HEK293 (cell line): ENCODE measurements at regions not wholly inside any gene's neighbourhood (a gene's known extent, or its start where the extent isn't known, plus 50 kb on each side); places are given as distances from the start of the nearest gene placed in this dataset.

Experiments used
- CTCF ChIA-PET: fragments of 350-600 bp; formaldehyde crosslinking; extraction: SDS; loops from one replicate; lab custom pipeline; 2021; ENCODE audit warnings: antibody characterized with exemption; lab: Yijun Ruan, JAX
- POLR2A ChIA-PET: fragments of 300-600 bp; formaldehyde crosslinking; extraction: SDS; loops from one replicate; lab custom pipeline; 2020; ENCODE audit warnings: antibody characterized with exemption, inconsistent platforms; lab: Yijun Ruan, JAX
- H3K27ac ChIP-seq: fragments of 200-500 bp; sonication (Bioruptor generic); 2 replicates; pipeline ENCODE4 v1.5.1; 2014; ENCODE audit warnings: low read depth, low read length, control low read depth, inconsistent platforms; ENCODE audit errors: extremely low read depth
- H3K36me3 ChIP-seq, 2 experiments: fragments of 200-500 bp in 1 of 2; sonication (Bioruptor generic) in 1 of 2; 1 replicate in 1 of 2; 2 replicates in 1 of 2; pipeline ENCODE4 v1.5.1; 2014 to 2017; ENCODE audit warnings: inconsistent platforms in 2 of 2, low read length in 2 of 2; ENCODE audit not compliant: control insufficient read depth in 2 of 2, insufficient read depth in 1 of 2
- H3K4me1 ChIP-seq: fragments of 200-500 bp; sonication (Bioruptor generic); 2 replicates; pipeline ENCODE4 v1.5.1; 2014; ENCODE audit warnings: mild to moderate bottlenecking, low read length, inconsistent platforms; ENCODE audit not compliant: control insufficient read depth, insufficient read depth
- H3K4me3 ChIP-seq: 2 replicates; pipeline ENCODE4 v1.5.1; 2011; ENCODE audit warnings: low read depth, mild to moderate bottlenecking, control low read depth, low read length, moderate library complexity
- H3K9me3 ChIP-seq: fragments of 200-500 bp; sonication (Bioruptor generic); 2 replicates; pipeline ENCODE4 v1.5.1; 2014; ENCODE audit warnings: low read depth, low read length, inconsistent platforms; ENCODE audit not compliant: control insufficient read depth, insufficient read depth
- HOXC10 ChIP-seq: sonication (generic); formaldehyde crosslinking; IDR thresholded peaks from 2 replicates; pipeline ENCODE4 v1.8.1; 2023; ENCODE audit warnings: mild to moderate bottlenecking, missing genetic modification reagents
- KLF10 ChIP-seq: fragments of 450-650 bp; IDR thresholded peaks from 2 replicates; pipeline ENCODE4 v1.5.1; 2018; ENCODE audit warnings: missing biosample characterization, mild to moderate bottlenecking, missing genetic modification characterization
- MZF1 ChIP-seq: fragments of 450-650 bp; formaldehyde crosslinking; IDR thresholded peaks from 2 replicates; pipeline ENCODE4 v1.5.1; 2017; ENCODE audit warnings: missing biosample characterization, missing genetic modification characterization, borderline replicate concordance
- RBAK ChIP-seq: fragments of 450-650 bp; formaldehyde crosslinking; IDR thresholded peaks from 2 replicates; pipeline ENCODE4 v1.5.1; 2016; ENCODE audit warnings: missing biosample characterization, missing genetic modification characterization
- SETDB1 ChIP-seq: IDR thresholded peaks from one replicate; pipeline ENCODE4 v1.6.1; 2017; ENCODE audit warnings: mild to moderate bottlenecking, low read length, moderate library complexity, mixed read lengths; ENCODE audit not compliant: insufficient read length
- SP3 ChIP-seq: fragments of 450-650 bp; formaldehyde crosslinking; IDR thresholded peaks from 2 replicates; pipeline ENCODE4 v1.5.1; 2016; ENCODE audit warnings: missing biosample characterization, missing genetic modification characterization
- YY1 ChIP-seq: fragments of 450-650 bp; formaldehyde crosslinking; IDR thresholded peaks from 2 replicates; pipeline ENCODE4 v1.5.1; 2018; ENCODE audit warnings: missing biosample characterization, missing genetic modification characterization
- ZNF146 ChIP-seq: fragments of 450-650 bp; formaldehyde crosslinking; IDR thresholded peaks from 2 replicates; pipeline ENCODE4 v1.5.1; 2016; ENCODE audit warnings: missing biosample characterization, missing genetic modification characterization
- ZNF169 ChIP-seq: fragments of 450-650 bp; formaldehyde crosslinking; IDR thresholded peaks from 2 replicates; pipeline ENCODE4 v1.5.1; 2016; ENCODE audit warnings: missing biosample characterization, missing genetic modification characterization
- ZNF18 ChIP-seq: fragments of 450-650 bp; formaldehyde crosslinking; IDR thresholded peaks from 2 replicates; pipeline ENCODE4 v1.5.1; 2016; ENCODE audit warnings: missing biosample characterization, missing genetic modification characterization
- ZNF23 ChIP-seq: fragments of 450-650 bp; formaldehyde crosslinking; IDR thresholded peaks from 2 replicates; pipeline ENCODE4 v1.5.1; 2016; ENCODE audit warnings: missing biosample characterization, missing genetic modification characterization, borderline replicate concordance
- ZNF266 ChIP-seq: fragments of 450-650 bp; formaldehyde crosslinking; IDR thresholded peaks from 2 replicates; pipeline ENCODE4 v1.5.1; 2016; ENCODE audit warnings: missing biosample characterization, missing genetic modification characterization, low read depth
- ZNF280D ChIP-seq: fragments of 450-650 bp; formaldehyde crosslinking; IDR thresholded peaks from 2 replicates; pipeline ENCODE4 v1.5.1; 2016; ENCODE audit warnings: missing biosample characterization, missing genetic modification characterization
- ZNF366 ChIP-seq: fragments of 450-650 bp; formaldehyde crosslinking; conservative IDR thresholded peaks from 2 replicates; pipeline ENCODE4 v1.5.1; 2016; ENCODE audit warnings: missing biosample characterization, missing genetic modification characterization
- ZNF433 ChIP-seq: fragments of 450-650 bp; formaldehyde crosslinking; IDR thresholded peaks from 2 replicates; pipeline ENCODE4 v1.5.1; 2016; ENCODE audit warnings: missing biosample characterization, missing genetic modification characterization, low read depth
- ZNF501 ChIP-seq: fragments of 450-650 bp; formaldehyde crosslinking; IDR thresholded peaks from 2 replicates; pipeline ENCODE4 v1.5.1; 2016; ENCODE audit warnings: missing biosample characterization, missing genetic modification characterization
- ZNF514 ChIP-seq: fragments of 450-650 bp; formaldehyde crosslinking; IDR thresholded peaks from 2 replicates; pipeline ENCODE4 v1.5.1; 2016; ENCODE audit warnings: missing biosample characterization, missing genetic modification characterization
- ZNF544 ChIP-seq: fragments of 450-650 bp; formaldehyde crosslinking; IDR thresholded peaks from 2 replicates; pipeline ENCODE4 v1.5.0; 2017; ENCODE audit warnings: missing biosample characterization, missing genetic modification characterization
- ZNF629 ChIP-seq: fragments of 450-650 bp; formaldehyde crosslinking; IDR thresholded peaks from 2 replicates; pipeline ENCODE4 v1.5.1; 2017; ENCODE audit warnings: missing biosample characterization, missing genetic modification characterization
- ZNF747 ChIP-seq: fragments of 450-650 bp; formaldehyde crosslinking; IDR thresholded peaks from 2 replicates; pipeline ENCODE4 v1.5.1; 2016; ENCODE audit warnings: missing biosample characterization, missing genetic modification characterization
- ZNF830 ChIP-seq: fragments of 450-650 bp; IDR thresholded peaks from 2 replicates; pipeline ENCODE4 v1.5.0; 2018; ENCODE audit warnings: missing biosample characterization, missing genetic modification characterization, low read depth, mild to moderate bottlenecking, moderate library complexity
- ZNF843 ChIP-seq: fragments of 450-650 bp; formaldehyde crosslinking; IDR thresholded peaks from 2 replicates; pipeline ENCODE4 v1.5.1; 2016; ENCODE audit warnings: missing biosample characterization, missing genetic modification characterization
- TF ChIP-seq, protein P1 (sequence below): fragments of 450-650 bp; formaldehyde crosslinking; IDR thresholded peaks from 2 replicates; pipeline ENCODE4 v1.5.1; 2016; ENCODE audit warnings: missing biosample characterization, missing genetic modification characterization
- TF ChIP-seq, protein P2 (sequence below): fragments of 450-650 bp; formaldehyde crosslinking; IDR thresholded peaks from 2 replicates; pipeline ENCODE4 v1.5.0; 2017; ENCODE audit warnings: missing biosample characterization, missing genetic modification characterization, borderline replicate concordance

DNA sequence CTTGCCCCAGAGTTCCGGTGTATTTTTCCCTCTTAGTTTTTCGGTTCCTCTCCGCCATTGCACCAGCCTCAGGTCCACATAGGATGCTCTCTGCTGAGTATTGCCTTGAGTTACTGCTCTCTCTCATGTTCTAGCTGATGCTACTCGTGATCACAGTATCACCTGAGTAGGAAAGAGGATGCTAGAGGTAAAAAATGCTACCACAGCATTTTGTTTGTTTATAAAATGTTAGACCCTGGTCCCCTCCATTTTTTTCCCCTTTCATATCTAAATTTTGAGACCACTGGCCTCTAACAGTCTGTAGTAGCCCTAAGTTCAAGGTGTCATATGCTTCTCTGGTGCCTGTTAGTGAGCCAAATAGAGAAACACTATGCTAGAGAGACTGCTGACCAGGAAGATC lies 175.5 kb downstream of the OR2B2 start:
- H3K4me3 ChIP-seq, result no peak overlapping the region
- H3K9me3 ChIP-seq, result no peaks in the 10 kb centered on the region
- ChIA-PET CTCF (interaction anchor here (0.6 to 1.6 kb wide), 2 partner anchors 15 to 58 kb away, joined by 3 to 4 read pairs; no protein-coding TSS in a partner anchor), POLR2A (no interaction called here)
- TF ChIP-seq HOXC10 (no peak), ZNF146 (tag by site-specific recombination) (no peak), SP3 (tag by site-specific recombination) (no peak), RBAK (tag by site-specific recombination) (no peak), ZNF18 (tag by site-specific recombination) (no peak), SETDB1 (no peak), ZNF629 (tag by site-specific recombination) (no peak), ZNF169 (tag by site-specific recombination) (no peak), YY1 (tag by site-specific recombination) (no peak), ZNF747 (tag by site-specific recombination) (no peak), KLF10 (tag by site-specific recombination) (no peak), ZNF266 (tag by site-specific recombination) (no peak), ZNF830 (tag by site-specific recombination) (no peak), ZNF280D (tag by site-specific recombination) (no peak), ZNF23 (tag by site-specific recombination) (no peak), ZNF366 (no peak), ZNF544 (tag by site-specific recombination) (no peak), ZNF514 (tag by site-specific recombination) (no peak)
- H3K27ac ChIP-seq, result no peak overlapping the region
- H3K36me3 ChIP-seq, result no peaks in the 10 kb centered on the region
- H3K4me1 ChIP-seq, result no peaks in the 10 kb centered on the region

GRCh38 chr6:27728442-27728841 lies 183.8 kb downstream of the OR2B2 start:
- ChIA-PET CTCF (no interaction called here), POLR2A (no interaction called here)
- no peaks in the 10 kb centered on the region for H3K9me3 ChIP-seq
- TF ChIP-seq, protein P1, sequence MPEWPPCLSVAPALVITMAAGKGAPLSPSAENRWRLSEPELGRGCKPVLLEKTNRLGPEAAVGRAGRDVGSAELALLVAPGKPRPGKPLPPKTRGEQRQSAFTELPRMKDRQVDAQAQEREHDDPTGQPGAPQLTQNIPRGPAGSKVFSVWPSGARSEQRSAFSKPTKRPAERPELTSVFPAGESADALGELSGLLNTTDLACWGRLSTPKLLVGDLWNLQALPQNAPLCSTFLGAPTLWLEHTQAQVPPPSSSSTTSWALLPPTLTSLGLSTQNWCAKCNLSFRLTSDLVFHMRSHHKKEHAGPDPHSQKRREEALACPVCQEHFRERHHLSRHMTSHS (tag by site-specific recombination), result no peak
- TF ChIP-seq ZNF747 (tag by site-specific recombination), result no peak
- TF ChIP-seq ZNF433 (tag by site-specific recombination), result no peak
- no peak for TF ChIP-seq KLF10 (tag by site-specific recombination)
- TF ChIP-seq ZNF843 (tag by site-specific recombination), result no peak
- no peak for TF ChIP-seq MZF1
- no peak for TF ChIP-seq ZNF501 (tag by site-specific recombination)
- TF ChIP-seq, protein P2, sequence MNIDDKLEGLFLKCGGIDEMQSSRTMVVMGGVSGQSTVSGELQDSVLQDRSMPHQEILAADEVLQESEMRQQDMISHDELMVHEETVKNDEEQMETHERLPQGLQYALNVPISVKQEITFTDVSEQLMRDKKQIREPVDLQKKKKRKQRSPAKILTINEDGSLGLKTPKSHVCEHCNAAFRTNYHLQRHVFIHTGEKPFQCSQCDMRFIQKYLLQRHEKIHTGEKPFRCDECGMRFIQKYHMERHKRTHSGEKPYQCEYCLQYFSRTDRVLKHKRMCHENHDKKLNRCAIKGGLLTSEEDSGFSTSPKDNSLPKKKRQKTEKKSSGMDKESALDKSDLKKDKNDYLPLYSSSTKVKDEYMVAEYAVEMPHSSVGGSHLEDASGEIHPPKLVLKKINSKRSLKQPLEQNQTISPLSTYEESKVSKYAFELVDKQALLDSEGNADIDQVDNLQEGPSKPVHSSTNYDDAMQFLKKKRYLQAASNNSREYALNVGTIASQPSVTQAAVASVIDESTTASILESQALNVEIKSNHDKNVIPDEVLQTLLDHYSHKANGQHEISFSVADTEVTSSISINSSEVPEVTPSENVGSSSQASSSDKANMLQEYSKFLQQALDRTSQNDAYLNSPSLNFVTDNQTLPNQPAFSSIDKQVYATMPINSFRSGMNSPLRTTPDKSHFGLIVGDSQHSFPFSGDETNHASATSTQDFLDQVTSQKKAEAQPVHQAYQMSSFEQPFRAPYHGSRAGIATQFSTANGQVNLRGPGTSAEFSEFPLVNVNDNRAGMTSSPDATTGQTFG (tag by site-specific recombination), result no peak
- H3K4me3 ChIP-seq, result no peak overlapping the region
- H3K4me1 ChIP-seq, result no peaks in the 10 kb centered on the region
- no peak overlapping the region for H3K27ac ChIP-seq
- no peaks in the 10 kb centered on the region for H3K36me3 ChIP-seq
